ENCODE measurements at regions not wholly inside any gene's neighbourhood (a gene's known extent, or its start where the extent isn't known, plus 50 kb on each side); places are given as distances from the start of the nearest gene placed in this dataset.

GRCh38 chr14:38910092-38910491 lies 192.9 kb downstream of the SEC23A start:
- TF ChIP-seq CTCF (IDR thresholded peaks at IDR 0.05; ENCODE audit: insufficient read depth, low read depth, low read length) (no peak), EZH2 (IDR thresholded peaks at IDR 0.05; ENCODE audit: insufficient read depth, low read length) (no peak)
- Mint-ChIP-seq H3K9me3 (ENCODE audit: unreplicated experiment) (peaks cover 1% of the 10 kb centered on the region), H3K4me3 (ENCODE audit: unreplicated experiment) (no peak overlapping the region), H3K27ac (ENCODE audit: unreplicated experiment) (no peak overlapping the region), H3K27me3 (ENCODE audit: low read depth, unreplicated experiment) (no peaks in the 10 kb centered on the region), H3K4me1 (ENCODE audit: low read depth, unreplicated experiment) (no peaks in the 10 kb centered on the region), H3K36me3 (ENCODE audit: low read depth, unreplicated experiment) (no peaks in the 10 kb centered on the region)
- H3K4me1 ChIP-seq (ENCODE audit: insufficient read depth, low read length): no peaks in the 10 kb centered on the region
- no peak overlapping the region for H3K4me2 ChIP-seq (ENCODE audit: low read length)
- DNase-seq (ENCODE audit: low read depth) (no peak), FAIRE-seq (no peak)
- H3K9ac ChIP-seq (ENCODE audit: low read length): no peak overlapping the region
- no peaks in the 10 kb centered on the region for H3K9me3 ChIP-seq (ENCODE audit: insufficient read depth, low read depth, low read length)
- no peak overlapping the region for H3K27ac ChIP-seq (ENCODE audit: low read depth, low read length)
- H3K79me2 ChIP-seq (ENCODE audit: insufficient read depth, low read length): no peaks in the 10 kb centered on the region
- H3K27me3 ChIP-seq (ENCODE audit: insufficient read depth, low read length): no peaks in the 10 kb centered on the region
- no peaks in the 10 kb centered on the region for H4K20me1 ChIP-seq (ENCODE audit: insufficient read depth, low read length)
- no peak overlapping the region for H3K4me3 ChIP-seq (ENCODE audit: insufficient read depth, low read depth, low read length)
- H2AFZ ChIP-seq (ENCODE audit: low read depth, low read length): no peak overlapping the region
- H3K36me3 ChIP-seq (ENCODE audit: insufficient read depth, low read length): no peaks in the 10 kb centered on the region

- no peak overlapping the region for H3K27ac ChIP-seq (ENCODE audit: low read depth, low read length)
- no peak overlapping the region for H2AFZ ChIP-seq (ENCODE audit: low read depth, low read length)
- no peaks in the 10 kb centered on the region for H3K79me2 ChIP-seq (ENCODE audit: insufficient read depth, low read length)
- H3K4me2 ChIP-seq (ENCODE audit: low read length): no peak overlapping the region
- no peak overlapping the region for H3K27ac Mint-ChIP-seq (ENCODE audit: unreplicated experiment)
- no peak for FAIRE-seq
- peaks cover 1% of the 10 kb centered on the region for H3K9me3 Mint-ChIP-seq (ENCODE audit: unreplicated experiment)
- no peak overlapping the region for H3K4me3 ChIP-seq (ENCODE audit: insufficient read depth, low read depth, low read length)
- H3K9ac ChIP-seq (ENCODE audit: low read length): no peak overlapping the region
- no peaks in the 10 kb centered on the region for H3K36me3 ChIP-seq (ENCODE audit: insufficient read depth, low read length)
- H3K4me1 ChIP-seq (ENCODE audit: insufficient read depth, low read length): no peaks in the 10 kb centered on the region
- H3K4me3 Mint-ChIP-seq (ENCODE audit: unreplicated experiment): no peak overlapping the region
- no peak for TF ChIP-seq EZH2 (IDR thresholded peaks at IDR 0.05; ENCODE audit: insufficient read depth, low read length)
- no peaks in the 10 kb centered on the region for H3K9me3 ChIP-seq (ENCODE audit: insufficient read depth, low read depth, low read length)
- H3K27me3 ChIP-seq (ENCODE audit: insufficient read depth, low read length): no peaks in the 10 kb centered on the region
- H3K27me3 Mint-ChIP-seq (ENCODE audit: low read depth, unreplicated experiment): peaks cover 2% of the 10 kb centered on the region
- H3K36me3 Mint-ChIP-seq (ENCODE audit: low read depth, unreplicated experiment): no peaks in the 10 kb centered on the region
- no peaks in the 10 kb centered on the region for H3K4me1 Mint-ChIP-seq (ENCODE audit: low read depth, unreplicated experiment)
- no peaks in the 10 kb centered on the region for H4K20me1 ChIP-seq (ENCODE audit: insufficient read depth, low read length)
- no peak for DNase-seq (ENCODE audit: low read depth)
Measured at GRCh38 chr14:38904959-38905358, 198.1 kb downstream of the SEC23A start.

GRCh38 chr14:38901791-38902190 lies 201.2 kb downstream of the SEC23A start:
- no peak overlapping the region for H3K27ac ChIP-seq (ENCODE audit: low read depth, low read length)
- Mint-ChIP-seq H3K4me1 (ENCODE audit: low read depth, unreplicated experiment) (no peaks in the 10 kb centered on the region), H3K36me3 (ENCODE audit: low read depth, unreplicated experiment) (no peaks in the 10 kb centered on the region), H3K4me3 (ENCODE audit: unreplicated experiment) (no peak overlapping the region), H3K9me3 (ENCODE audit: unreplicated experiment) (no peaks in the 10 kb centered on the region), H3K27ac (ENCODE audit: unreplicated experiment) (no peak overlapping the region), H3K27me3 (ENCODE audit: low read depth, unreplicated experiment) (peaks cover 2% of the 10 kb centered on the region)
- no peak overlapping the region for H3K4me3 ChIP-seq (ENCODE audit: insufficient read depth, low read depth, low read length)
- no peaks in the 10 kb centered on the region for H3K4me1 ChIP-seq (ENCODE audit: insufficient read depth, low read length)
- no peaks in the 10 kb centered on the region for H4K20me1 ChIP-seq (ENCODE audit: insufficient read depth, low read length)
- H3K9ac ChIP-seq (ENCODE audit: low read length): no peak overlapping the region
- FAIRE-seq (no peak), DNase-seq (ENCODE audit: low read depth) (no peak)
- TF ChIP-seq EZH2 (IDR thresholded peaks at IDR 0.05; ENCODE audit: insufficient read depth, low read length) (no peak), CTCF (IDR thresholded peaks at IDR 0.05; ENCODE audit: insufficient read depth, low read depth, low read length) (no peak)
- H3K36me3 ChIP-seq (ENCODE audit: insufficient read depth, low read length): no peaks in the 10 kb centered on the region
- H3K4me2 ChIP-seq (ENCODE audit: low read length): no peak overlapping the region
- H3K27me3 ChIP-seq (ENCODE audit: insufficient read depth, low read length): no peaks in the 10 kb centered on the region
- no peaks in the 10 kb centered on the region for H3K9me3 ChIP-seq (ENCODE audit: insufficient read depth, low read depth, low read length)
- no peaks in the 10 kb centered on the region for H3K79me2 ChIP-seq (ENCODE audit: insufficient read depth, low read length)
- H2AFZ ChIP-seq (ENCODE audit: low read depth, low read length): no peak overlapping the region
